AG09319 (cell line): ENCODE measurements at regions not wholly inside any gene's neighbourhood (a gene's known extent, or its start where the extent isn't known, plus 50 kb on each side); places are given as distances from the start of the nearest gene placed in this dataset.

ENCODE experiments used
- DNase-seq: peaks from one replicate; pipeline ENCODE4 v3.0.0-alpha.2; 2010; ENCODE audit warnings: low read depth; ENCODE audit errors: extremely low read depth
- TF ChIP-seq, protein P1 (sequence below): IDR thresholded peaks from 2 replicates; pipeline ENCODE4 v1.5.1; 2011; ENCODE audit warnings: low read depth, mild to moderate bottlenecking, inconsistent platforms, low read length, moderate library complexity

DNA sequence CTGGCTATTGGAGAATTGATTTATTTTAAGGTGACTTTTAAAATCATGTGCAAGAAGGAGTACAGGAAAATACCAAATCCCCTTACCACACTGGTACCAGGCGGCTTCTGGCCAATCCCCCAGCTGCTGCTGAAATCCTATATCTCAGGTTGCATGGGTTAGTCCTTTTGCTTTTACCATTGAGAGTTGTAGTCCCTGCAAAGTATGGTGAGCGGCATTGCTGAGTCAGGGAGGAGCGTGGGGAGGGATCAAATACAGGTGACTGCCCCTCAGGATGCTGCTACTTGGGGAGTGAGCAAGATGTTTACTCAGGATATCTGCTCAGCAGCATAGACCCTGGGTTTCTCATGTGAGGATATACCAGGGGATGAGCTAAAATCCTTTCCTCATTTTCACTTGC lies 131.9 kb upstream of the STAC start:
- TF ChIP-seq, protein P1, sequence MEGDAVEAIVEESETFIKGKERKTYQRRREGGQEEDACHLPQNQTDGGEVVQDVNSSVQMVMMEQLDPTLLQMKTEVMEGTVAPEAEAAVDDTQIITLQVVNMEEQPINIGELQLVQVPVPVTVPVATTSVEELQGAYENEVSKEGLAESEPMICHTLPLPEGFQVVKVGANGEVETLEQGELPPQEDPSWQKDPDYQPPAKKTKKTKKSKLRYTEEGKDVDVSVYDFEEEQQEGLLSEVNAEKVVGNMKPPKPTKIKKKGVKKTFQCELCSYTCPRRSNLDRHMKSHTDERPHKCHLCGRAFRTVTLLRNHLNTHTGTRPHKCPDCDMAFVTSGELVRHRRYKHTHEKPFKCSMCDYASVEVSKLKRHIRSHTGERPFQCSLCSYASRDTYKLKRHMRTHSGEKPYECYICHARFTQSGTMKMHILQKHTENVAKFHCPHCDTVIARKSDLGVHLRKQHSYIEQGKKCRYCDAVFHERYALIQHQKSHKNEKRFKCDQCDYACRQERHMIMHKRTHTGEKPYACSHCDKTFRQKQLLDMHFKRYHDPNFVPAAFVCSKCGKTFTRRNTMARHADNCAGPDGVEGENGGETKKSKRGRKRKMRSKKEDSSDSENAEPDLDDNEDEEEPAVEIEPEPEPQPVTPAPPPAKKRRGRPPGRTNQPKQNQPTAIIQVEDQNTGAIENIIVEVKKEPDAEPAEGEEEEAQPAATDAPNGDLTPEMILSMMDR, result no peak
- no peak for DNase-seq

DNA sequence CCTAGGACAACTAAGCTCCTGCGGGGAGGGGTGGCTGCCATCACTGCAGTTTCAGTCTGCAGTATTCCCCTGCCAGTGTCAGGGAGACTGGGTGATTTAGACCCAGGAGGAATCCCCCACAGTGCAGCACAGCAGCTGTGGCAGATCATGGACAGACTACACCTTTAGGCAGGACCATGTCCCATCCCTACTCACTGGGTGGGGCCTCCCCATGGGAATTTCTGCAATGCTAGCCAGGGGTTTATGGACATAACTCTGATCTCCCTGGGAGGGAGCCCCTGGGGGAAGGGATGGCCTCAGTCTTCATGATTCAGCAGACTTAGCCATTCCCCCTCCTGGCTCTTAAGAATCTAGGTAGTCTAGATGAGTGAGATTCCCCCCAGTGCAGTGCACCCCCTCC lies 130.1 kb upstream of the STAC start:
- TF ChIP-seq, protein P1, result no peak
- no peak for DNase-seq

DNA sequence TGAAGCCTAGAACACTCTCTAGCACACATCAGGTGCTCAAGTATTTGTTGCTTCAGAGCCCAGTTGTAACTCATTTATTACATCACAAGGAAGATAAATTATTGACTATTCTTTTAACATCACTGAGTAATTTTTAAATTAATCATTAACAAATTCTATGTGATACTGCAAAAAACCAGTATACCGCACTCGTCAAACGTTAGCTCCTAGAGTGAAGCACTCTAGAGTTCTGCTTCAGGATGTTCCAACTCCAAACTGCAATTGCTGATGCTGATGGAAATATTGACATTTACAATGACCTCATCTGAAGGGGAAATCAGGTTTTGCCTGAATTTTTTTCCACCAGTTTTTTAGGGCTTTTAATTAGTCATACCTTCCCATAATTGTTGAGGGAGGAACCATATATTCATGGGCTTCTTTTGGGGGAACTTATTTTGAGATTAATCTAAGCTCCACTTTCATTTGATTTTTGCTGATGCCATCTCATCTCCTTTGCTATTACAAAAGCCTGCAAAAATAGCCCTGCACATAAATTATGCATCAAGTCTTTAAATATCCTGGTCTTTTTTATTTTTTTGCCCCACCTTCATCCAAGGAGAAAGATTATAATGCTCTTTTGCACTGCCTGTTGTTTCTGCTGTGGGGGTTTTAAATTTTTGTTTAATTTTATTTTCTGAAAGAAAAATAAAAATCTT lies 123.0 kb upstream of the STAC start:
- no peak for DNase-seq
- TF ChIP-seq, protein P1, result no peak

DNA sequence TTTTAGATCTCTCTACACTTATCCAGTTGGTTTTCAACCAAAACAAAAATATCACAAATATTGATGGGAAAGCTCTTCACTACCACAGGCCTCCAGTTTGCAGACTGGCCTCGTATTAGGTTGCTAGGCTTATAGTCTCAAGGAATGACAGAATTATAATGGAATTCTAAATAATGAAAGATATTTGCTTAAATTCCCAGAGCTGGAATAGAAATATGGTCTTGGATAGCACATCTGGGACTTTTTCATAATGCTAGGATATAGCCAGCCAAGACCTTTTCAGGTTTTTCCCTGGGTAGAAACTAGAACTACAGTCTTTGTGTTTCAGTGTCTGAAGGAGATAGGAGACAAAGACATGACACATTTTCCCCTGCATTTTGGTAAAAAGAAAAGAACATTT lies 121.9 kb upstream of the STAC start:
- TF ChIP-seq, protein P1, result no peak
- no peak for DNase-seq

DNA sequence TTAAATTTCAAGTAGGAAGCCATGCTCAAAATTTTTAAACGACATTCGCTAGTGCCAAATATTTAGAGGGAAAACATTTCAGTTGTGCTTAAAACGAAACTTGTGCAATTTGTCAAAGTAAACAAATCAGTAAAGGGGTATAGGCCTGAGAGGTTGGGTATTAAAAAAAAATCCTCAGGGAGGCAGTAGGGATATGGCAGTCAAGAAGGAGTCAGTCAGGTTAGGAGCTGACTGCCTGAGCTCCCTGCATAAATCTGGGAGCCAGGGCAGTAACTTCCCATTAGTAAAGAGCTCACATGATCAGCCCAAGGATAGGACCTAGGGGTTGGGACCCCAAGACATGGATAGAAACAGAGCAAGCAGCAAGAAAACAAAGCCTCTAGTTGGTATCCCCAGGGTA lies 120.7 kb upstream of the STAC start:
- no peak for DNase-seq
- TF ChIP-seq, protein P1, result no peak

GRCh38 chr3:36269274-36269673 lies 111.0 kb upstream of the STAC start:
- TF ChIP-seq, protein P1, result no peak
- DNase-seq, result no peak

DNA sequence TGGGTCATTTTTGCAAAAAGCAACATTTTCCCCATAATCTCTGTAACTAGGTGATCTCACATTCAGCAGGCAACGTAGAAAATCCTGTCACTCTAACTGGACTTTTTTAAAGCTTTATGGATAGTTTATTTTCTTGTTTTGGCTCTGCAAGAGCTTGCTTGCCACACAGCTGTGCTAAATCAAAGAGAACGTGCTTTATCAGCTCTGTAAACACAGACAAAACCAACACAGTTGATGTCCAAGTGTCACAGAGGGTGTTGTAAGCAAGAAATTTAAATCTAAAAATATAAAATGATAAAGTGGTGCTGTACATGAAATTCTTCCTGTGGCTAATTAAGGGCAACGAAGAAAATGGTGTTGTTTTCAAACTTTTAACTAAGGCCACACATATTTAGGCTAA lies 97.5 kb upstream of the STAC start:
- no peak for DNase-seq
- TF ChIP-seq, protein P1, result no peak
